ENCODE measurements at regions not wholly inside any gene's neighbourhood (a gene's known extent, or its start where the extent isn't known, plus 50 kb on each side); places are given as distances from the start of the nearest gene placed in this dataset.

GRCh38 chr22:26942637-26942957 lies 285.2 kb downstream of the MIAT start:
- no peak for TF ChIP-seq POLR2AphosphoS5 (IDR thresholded peaks at IDR 0.05; ENCODE audit: low read depth, low read length)
- no peak for TF ChIP-seq SIN3A (IDR thresholded peaks at IDR 0.05; ENCODE audit: borderline replicate concordance, insufficient read depth, low read length)

Data from PFSK-1 (cell line).